Right atrium auricular region (tissue), 2 donors: ENCODE measurements at regions not wholly inside any gene's neighbourhood (a gene's known extent, or its start where the extent isn't known, plus 50 kb on each side); places are given as distances from the start of the nearest gene placed in this dataset.

Source experiments
- DNase-seq: peaks from one replicate; pipeline ENCODE4 v3.0.0-alpha.2; 2019; ENCODE audit warnings: low spot score
- H3K27ac ChIP-seq, 2 donors: fragments of 200-600 bp; sonication (generic); 1 replicate in 1 of 2; 2 replicates in 1 of 2; pipeline ENCODE4 v1.5.1; 2016 to 2019
- H3K27me3 ChIP-seq, 2 donors: fragments of 200-600 bp; sonication (generic); one replicate each; pipeline versions ENCODE4 v1.5.1 to v1.6.0; 2017 to 2019
- H3K36me3 ChIP-seq: fragments of 200-600 bp; sonication (generic); one replicate; pipeline ENCODE4 v1.5.1; 2016
- H3K4me1 ChIP-seq, 2 donors: fragments of 200-600 bp; sonication (generic); one replicate each; pipeline versions ENCODE4 v1.5.1 to v1.6.0; 2017 to 2019
- H3K4me3 ChIP-seq, 2 donors: fragments of 200-600 bp; sonication (generic); 1 replicate in 1 of 2; 2 replicates in 1 of 2; pipeline ENCODE4 v1.5.1; 2017 to 2019; ENCODE audit warnings: mild to moderate bottlenecking in 1 of 2, moderate library complexity in 1 of 2
- H3K9me3 ChIP-seq, 2 donors: fragments of 200-600 bp; sonication (generic); one replicate each; pipeline ENCODE4 v1.5.1; 2019
- CTCF ChIP-seq, 2 donors: fragments of 200-600 bp; sonication (generic); IDR thresholded peaks; one replicate each; pipeline ENCODE4 v1.5.1; 2019; ENCODE audit warnings: antibody characterized with exemption in 2 of 2

- Histone ChIP-seq H3K27ac (no peak overlapping the region), H3K27me3 (no peaks in the 10 kb centered on the region), H3K9me3 (no peaks in the 10 kb centered on the region), H3K36me3 (no peaks in the 10 kb centered on the region), H3K4me1 (no peaks in the 10 kb centered on the region), H3K4me3 (no peak overlapping the region)
- TF ChIP-seq CTCF (IDR thresholded peaks at IDR 0.05): no peak
- DNase-seq: no peak
These were observed 1956.7 kb upstream of the PIK3C3 start for GRCh38 chr18:39998317-39998716.

- DNase-seq: no peak
- H3K4me3 ChIP-seq: no peak overlapping the region
- no peaks in the 10 kb centered on the region for H3K36me3 ChIP-seq
- TF ChIP-seq CTCF (IDR thresholded peaks at IDR 0.05): no peak
- no peaks in the 10 kb centered on the region for H3K9me3 ChIP-seq
- H3K27me3 ChIP-seq: no peaks in the 10 kb centered on the region
- H3K27ac ChIP-seq: no peak overlapping the region
- no peaks in the 10 kb centered on the region for H3K4me1 ChIP-seq
These were observed 1960.5 kb upstream of the PIK3C3 start for GRCh38 chr18:39994498-39994897.

- Histone ChIP-seq H3K4me1 (no peaks in the 10 kb centered on the region), H3K36me3 (no peaks in the 10 kb centered on the region), H3K27me3 (no peaks in the 10 kb centered on the region), H3K4me3 (no peak overlapping the region), H3K9me3 (no peaks in the 10 kb centered on the region), H3K27ac (no peak overlapping the region)
- no peak for DNase-seq
- no peak for TF ChIP-seq CTCF (IDR thresholded peaks at IDR 0.05)
These were observed 1963.3 kb upstream of the PIK3C3 start for GRCh38 chr18:39991696-39992265.

- no peak for TF ChIP-seq CTCF (IDR thresholded peaks at IDR 0.05)
- DNase-seq: no peak
- Histone ChIP-seq H3K27me3 (no peaks in the 10 kb centered on the region), H3K9me3 (no peaks in the 10 kb centered on the region), H3K4me1 (no peaks in the 10 kb centered on the region), H3K36me3 (no peaks in the 10 kb centered on the region), H3K4me3 (no peak overlapping the region), H3K27ac (no peak overlapping the region)
These were observed 1964.5 kb upstream of the PIK3C3 start for GRCh38 chr18:39990540-39990939.

GRCh38 chr18:39976771-39977170, 1978.3 kb upstream of the PIK3C3 start:
- Histone ChIP-seq H3K27me3 (no peaks in the 10 kb centered on the region), H3K9me3 (no peaks in the 10 kb centered on the region), H3K27ac (no peak overlapping the region), H3K4me3 (no peak overlapping the region), H3K4me1 (no peaks in the 10 kb centered on the region), H3K36me3 (no peaks in the 10 kb centered on the region)
- DNase-seq: no peak
- TF ChIP-seq CTCF (IDR thresholded peaks at IDR 0.05): no peak

GRCh38 chr18:39972521-39972920, 1982.5 kb upstream of the PIK3C3 start:
- no peak for DNase-seq
- H3K4me3 ChIP-seq: no peak overlapping the region

More at GRCh38 chr18:39972521-39972920, 1982.5 kb upstream of the PIK3C3 start:
- Histone ChIP-seq H3K27ac (no peak overlapping the region), H3K27me3 (no peaks in the 10 kb centered on the region), H3K9me3 (no peaks in the 10 kb centered on the region), H3K36me3 (no peaks in the 10 kb centered on the region), H3K4me1 (no peaks in the 10 kb centered on the region)
- TF ChIP-seq CTCF (IDR thresholded peaks at IDR 0.05): no peak
